CD14-positive monocyte (primary cell): ENCODE measurements at regions not wholly inside any gene's neighbourhood (a gene's known extent, or its start where the extent isn't known, plus 50 kb on each side); places are given as distances from the start of the nearest gene placed in this dataset.

Source experiments
- DNase-seq, 3 donors: peaks; one replicate each; pipeline ENCODE4 v3.0.0-alpha.2; 2011 to 2022
- H2AFZ ChIP-seq: 2 replicates; pipeline ENCODE4 v1.6.0; 2012; ENCODE audit warnings: mild to moderate bottlenecking, low read depth, low read length, inconsistent platforms; ENCODE audit not compliant: insufficient read depth, poor library complexity, severe bottlenecking
- H3K27ac ChIP-seq, 2 donors: 1 replicate in 1 of 2; 2 replicates in 1 of 2; pipeline ENCODE4 v1.5.1; 2012 to 2013; ENCODE audit warnings: low read length in 2 of 2, control low read depth in 1 of 2, inconsistent platforms in 1 of 2, low read depth in 1 of 2, mild to moderate bottlenecking in 1 of 2
- H3K27me3 ChIP-seq, 2 donors: one replicate each; pipeline versions ENCODE4 v1.6.0 to v1.6.1; 2011 to 2013; ENCODE audit warnings: low read length in 2 of 2; ENCODE audit not compliant: control insufficient read depth in 2 of 2, insufficient read depth in 2 of 2
- H3K36me3 ChIP-seq, 2 donors: replicated peaks in 1 of 2; 1 replicate in 1 of 2; 2 replicates in 1 of 2; pipeline versions ENCODE4 v1.5.1 to v1.6.1; 2012 to 2013; ENCODE audit warnings: low read length in 2 of 2, control low read depth in 1 of 2, inconsistent platforms in 1 of 2, mild to moderate bottlenecking in 1 of 2; ENCODE audit not compliant: insufficient read depth in 2 of 2, control insufficient read depth in 1 of 2
- H3K4me1 ChIP-seq, 2 donors: 1 replicate in 1 of 2; 2 replicates in 1 of 2; pipeline versions ENCODE4 v1.5.1 to v1.6.1; 2012 to 2013; ENCODE audit warnings: low read length in 2 of 2, control low read depth in 1 of 2, inconsistent platforms in 1 of 2, mild to moderate bottlenecking in 1 of 2, moderate library complexity in 1 of 2; ENCODE audit not compliant: insufficient read depth in 2 of 2, control insufficient read depth in 1 of 2
- H3K4me2 ChIP-seq: replicated peaks from 2 replicates; pipeline ENCODE3; 2012; ENCODE audit warnings: low read length, moderate library complexity, mild to moderate bottlenecking; ENCODE audit not compliant: poor library complexity, severe bottlenecking; ENCODE audit errors: extremely low read depth
- H3K4me3 ChIP-seq, 3 experiments: fragments of 200-600 bp in 1 of 3; sonication (generic) in 1 of 3; replicated peaks in 1 of 3; 1 replicate in 2 of 3; 2 replicates in 1 of 3; pipeline ENCODE4 v1.5.1; 2011 to 2013; ENCODE audit warnings: low read length in 3 of 3, mild to moderate bottlenecking in 3 of 3, control low read depth in 2 of 3, low read depth in 2 of 3, inconsistent platforms in 1 of 3, moderate library complexity in 1 of 3
- H3K79me2 ChIP-seq: 2 replicates; pipeline ENCODE4 v1.6.0; 2012; ENCODE audit warnings: mild to moderate bottlenecking, control low read depth, inconsistent platforms, low read length, moderate library complexity; ENCODE audit not compliant: insufficient read depth
- H3K9ac ChIP-seq: 2 replicates; pipeline ENCODE4 v1.6.0; 2017; ENCODE audit warnings: low read length, mild to moderate bottlenecking; ENCODE audit not compliant: insufficient read depth, poor library complexity, severe bottlenecking
- H3K9me3 ChIP-seq, 2 donors: replicated peaks in 1 of 2; 1 replicate in 1 of 2; 2 replicates in 1 of 2; pipeline versions ENCODE4 v1.5.1 to v1.6.1; 2012 to 2013; ENCODE audit warnings: low read length in 2 of 2, control low read depth in 1 of 2; ENCODE audit not compliant: control insufficient read depth in 1 of 2, insufficient read depth in 1 of 2
- H4K20me1 ChIP-seq: 2 replicates; pipeline ENCODE4 v1.6.0; 2012; ENCODE audit warnings: mild to moderate bottlenecking, low read length, control low read depth, moderate library complexity; ENCODE audit not compliant: insufficient read depth
- H3K27ac Mint-ChIP-seq, 7 donors: one replicate each; pipeline ENCODE4 v1.8.0; 2020; ENCODE audit warnings: mild to moderate bottlenecking in 7 of 7, mixed read lengths in 7 of 7, moderate library complexity in 6 of 7, inconsistent platforms in 2 of 7
- H3K27me3 Mint-ChIP-seq, 3 donors: one replicate each; pipeline ENCODE4 v1.8.0; 2021 to 2022; ENCODE audit warnings: low read depth in 3 of 3, mild to moderate bottlenecking in 3 of 3, mixed read lengths in 3 of 3, moderate library complexity in 3 of 3, inconsistent platforms in 1 of 3
- H3K36me3 Mint-ChIP-seq, 2 donors: one replicate each; pipeline ENCODE4 v1.8.0; 2020; ENCODE audit warnings: mixed read lengths in 2 of 2, inconsistent platforms in 1 of 2, mild to moderate bottlenecking in 1 of 2
- H3K4me1 Mint-ChIP-seq: one replicate; pipeline ENCODE4 v1.8.0; 2020; ENCODE audit warnings: mild to moderate bottlenecking, mixed read lengths
- H3K4me3 Mint-ChIP-seq, 2 donors: one replicate each; pipeline ENCODE4 v1.8.0; 2020; ENCODE audit warnings: mild to moderate bottlenecking in 2 of 2, mixed read lengths in 2 of 2, moderate library complexity in 1 of 2
- H3K9me3 Mint-ChIP-seq, 7 donors: one replicate each; pipeline ENCODE4 v1.8.0; 2020 to 2022; ENCODE audit warnings: mixed read lengths in 7 of 7, mild to moderate bottlenecking in 6 of 7, moderate library complexity in 6 of 7, inconsistent platforms in 2 of 7
- WGBS: methylation state at CpG from one replicate; pipeline ENCODE4 v1.1.5; 2013; ENCODE audit warnings: missing lambda C conversion rate; ENCODE audit not compliant: insufficient coverage; 5-methylcytosine and 5-hydroxymethylcytosine counted together
- intact Hi-C, 2 donors: fragments of 100-400 bp; cut with micrococcal nuclease; formaldehyde crosslinking; loops; one replicate each; pipeline versions ENCODE4 v1.15.0 to v1.15.1; 2023
- TF ChIP-seq, protein P1 (sequence below): fragments of 200-600 bp; IDR thresholded peaks from one replicate; pipeline ENCODE4 v1.8.0; 2022; ENCODE audit warnings: antibody characterized with exemption, mild to moderate bottlenecking

DNA sequence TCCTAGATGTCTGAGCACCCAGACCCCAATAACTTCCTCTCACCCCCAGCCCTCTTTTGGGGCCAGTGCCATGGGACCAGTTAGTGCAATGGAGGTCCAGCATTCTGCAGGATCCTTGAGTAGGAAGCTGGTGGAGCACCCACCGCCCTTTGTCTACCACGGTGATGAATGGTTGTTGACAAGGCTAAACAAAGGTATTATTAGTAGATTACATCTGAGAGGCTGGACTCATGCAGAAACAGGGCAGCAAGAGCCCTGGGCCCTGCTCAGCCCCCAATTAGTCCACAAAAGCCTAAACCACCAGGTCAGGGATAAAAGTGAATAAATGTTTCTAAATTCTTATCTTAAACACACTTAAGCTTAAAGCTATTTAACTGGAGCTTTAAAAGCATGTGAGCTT lies 196.5 kb upstream of the TSHZ3 start:
- H4K20me1 ChIP-seq: no peaks in the 10 kb centered on the region
- no peaks in the 10 kb centered on the region for H3K4me1 ChIP-seq
- no peak overlapping the region for H2AFZ ChIP-seq
- no peaks in the 10 kb centered on the region for H3K36me3 ChIP-seq
- peaks cover 0 to 5% (median 3%) of the 10 kb centered on the region in 7 donors for H3K9me3 Mint-ChIP-seq
- H3K27me3 Mint-ChIP-seq: peaks cover 0 to 2% (median 0%) of the 10 kb centered on the region in 3 donors
- H3K27ac ChIP-seq: no peak overlapping the region
- no peaks in the 10 kb centered on the region for H3K36me3 Mint-ChIP-seq
- TF ChIP-seq, protein P1, sequence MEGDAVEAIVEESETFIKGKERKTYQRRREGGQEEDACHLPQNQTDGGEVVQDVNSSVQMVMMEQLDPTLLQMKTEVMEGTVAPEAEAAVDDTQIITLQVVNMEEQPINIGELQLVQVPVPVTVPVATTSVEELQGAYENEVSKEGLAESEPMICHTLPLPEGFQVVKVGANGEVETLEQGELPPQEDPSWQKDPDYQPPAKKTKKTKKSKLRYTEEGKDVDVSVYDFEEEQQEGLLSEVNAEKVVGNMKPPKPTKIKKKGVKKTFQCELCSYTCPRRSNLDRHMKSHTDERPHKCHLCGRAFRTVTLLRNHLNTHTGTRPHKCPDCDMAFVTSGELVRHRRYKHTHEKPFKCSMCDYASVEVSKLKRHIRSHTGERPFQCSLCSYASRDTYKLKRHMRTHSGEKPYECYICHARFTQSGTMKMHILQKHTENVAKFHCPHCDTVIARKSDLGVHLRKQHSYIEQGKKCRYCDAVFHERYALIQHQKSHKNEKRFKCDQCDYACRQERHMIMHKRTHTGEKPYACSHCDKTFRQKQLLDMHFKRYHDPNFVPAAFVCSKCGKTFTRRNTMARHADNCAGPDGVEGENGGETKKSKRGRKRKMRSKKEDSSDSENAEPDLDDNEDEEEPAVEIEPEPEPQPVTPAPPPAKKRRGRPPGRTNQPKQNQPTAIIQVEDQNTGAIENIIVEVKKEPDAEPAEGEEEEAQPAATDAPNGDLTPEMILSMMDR: no peak
- no peak overlapping the region for H3K4me3 ChIP-seq
- H3K9ac ChIP-seq: no peak overlapping the region
- 40% methylated on average over 1 of the region's 2 CpGs for WGBS
- no peaks in the 10 kb centered on the region for H3K27me3 ChIP-seq
- H3K4me2 ChIP-seq: no peak overlapping the region
- H3K9me3 ChIP-seq: no peaks in the 10 kb centered on the region
- no peak overlapping the region for H3K4me3 Mint-ChIP-seq
- no peak for DNase-seq
- intact Hi-C loops: no loop called here
- H3K27ac Mint-ChIP-seq: no peak overlapping the region
- H3K4me1 Mint-ChIP-seq: no peaks in the 10 kb centered on the region
- no peaks in the 10 kb centered on the region for H3K79me2 ChIP-seq

DNA sequence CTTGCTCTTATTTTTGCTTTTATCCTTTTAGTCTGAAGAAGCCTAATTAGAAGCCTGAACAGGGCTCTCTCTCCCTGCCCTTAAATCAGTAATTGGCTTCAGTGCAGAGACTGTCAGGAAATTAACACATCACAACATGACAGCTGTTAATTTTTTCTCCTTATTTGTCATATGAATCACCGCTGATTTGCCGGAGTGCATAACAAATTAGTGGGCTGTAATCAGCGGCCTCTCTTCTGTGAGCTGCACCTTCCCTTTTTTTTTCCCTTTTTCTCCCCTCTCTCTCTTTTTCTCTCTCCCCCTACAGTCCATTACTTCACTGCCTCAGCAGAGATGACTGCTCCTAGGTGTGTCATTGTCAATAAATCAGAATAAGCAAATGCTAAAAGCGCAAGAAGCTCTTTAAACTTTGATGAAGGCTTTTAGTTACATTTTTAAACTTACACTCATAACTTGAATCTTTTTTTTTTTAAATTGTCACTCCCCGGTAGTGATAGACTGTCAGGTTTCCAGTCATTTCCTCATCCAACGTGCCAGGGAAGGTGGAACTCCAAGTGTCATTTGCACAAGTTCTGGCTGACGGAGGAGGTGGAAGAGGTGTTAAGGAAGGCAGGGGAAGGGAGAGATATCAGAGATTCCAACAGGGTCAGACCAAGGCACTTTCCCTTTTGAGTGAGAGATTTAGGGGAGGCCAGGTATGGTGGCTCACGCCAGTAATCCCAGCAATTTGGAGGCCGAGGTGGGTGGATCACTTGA lies 197.1 kb upstream of the TSHZ3 start:
- intact Hi-C loops: no loop called here
- no peaks in the 10 kb centered on the region for H3K27me3 ChIP-seq
- no peaks in the 10 kb centered on the region for H3K79me2 ChIP-seq
- no peaks in the 10 kb centered on the region for H3K4me1 ChIP-seq
- H3K27ac ChIP-seq: no peak overlapping the region
- no peaks in the 10 kb centered on the region for H3K36me3 ChIP-seq
- no peak overlapping the region for H3K9ac ChIP-seq
- H3K9me3 Mint-ChIP-seq: peaks cover 0 to 4% (median 3%) of the 10 kb centered on the region in 7 donors
- H3K9me3 ChIP-seq: no peaks in the 10 kb centered on the region
- no peak for DNase-seq
- no peak overlapping the region for H3K4me2 ChIP-seq
- H3K4me1 Mint-ChIP-seq: no peaks in the 10 kb centered on the region
- H2AFZ ChIP-seq: no peak overlapping the region
- H3K4me3 Mint-ChIP-seq: no peak overlapping the region
- H3K27ac Mint-ChIP-seq: no peak overlapping the region
- H3K27me3 Mint-ChIP-seq: peaks cover 0 to 2% (median 2%) of the 10 kb centered on the region in 3 donors
- 62% methylated on average over 2 of the region's 9 CpGs for WGBS
- no peaks in the 10 kb centered on the region for H3K36me3 Mint-ChIP-seq
- H3K4me3 ChIP-seq: no peak overlapping the region
- H4K20me1 ChIP-seq: no peaks in the 10 kb centered on the region
- TF ChIP-seq, protein P1: no peak
